ENCODE measurements at regions not wholly inside any gene's neighbourhood (a gene's known extent, or its start where the extent isn't known, plus 50 kb on each side); places are given as distances from the start of the nearest gene placed in this dataset.

GRCh38 chrX:84611843-84612636 lies 109.8 kb upstream of the HDX start:
- H3F3A ChIP-seq (ENCODE audit: low read depth), result no peaks in the 10 kb centered on the region
- no peaks in the 10 kb centered on the region for H3K4me1 ChIP-seq (ENCODE audit: insufficient read depth, low read length, poor library complexity, severe bottlenecking)
- H3K9me3 ChIP-seq (ENCODE audit: insufficient read depth, low read depth, low read length), result no peaks in the 10 kb centered on the region
- H3K4me3 ChIP-seq (ENCODE audit: low read length, poor library complexity, severe bottlenecking), result no peak overlapping the region
- H3K79me2 ChIP-seq (ENCODE audit: insufficient read depth, low read length), result no peaks in the 10 kb centered on the region
- no peaks in the 10 kb centered on the region for H3K9me2 ChIP-seq (replicated peaks; ENCODE audit: low read depth, low read length)
- H4K20me1 ChIP-seq (ENCODE audit: insufficient read depth, low read length, poor library complexity, severe bottlenecking), result no peaks in the 10 kb centered on the region
- H3K9ac ChIP-seq (ENCODE audit: low read depth, low read length, poor library complexity, severe bottlenecking), result no peak overlapping the region
- no peak for TF ChIP-seq CTCF (conservative IDR thresholded peaks at IDR 0.05; ENCODE audit: low read length)
- TF ChIP-seq EZH2phosphoT487 (IDR thresholded peaks at IDR 0.05; ENCODE audit: borderline replicate concordance), result no peak
- no peak overlapping the region for H2AFZ ChIP-seq (ENCODE audit: low read length)
- no peaks in the 10 kb centered on the region for H3K27me3 ChIP-seq (ENCODE audit: insufficient read depth, low read length, poor library complexity, severe bottlenecking)
- H3K36me3 ChIP-seq (ENCODE audit: insufficient read depth, low read length), result no peaks in the 10 kb centered on the region
- no peak overlapping the region for H3K4me2 ChIP-seq (ENCODE audit: low read depth, low read length, poor library complexity, severe bottlenecking)

- Histone ChIP-seq H3K79me2 (ENCODE audit: insufficient read depth, low read length) (no peaks in the 10 kb centered on the region), H3K4me3 (ENCODE audit: low read length, poor library complexity, severe bottlenecking) (no peak overlapping the region), H3K9ac (ENCODE audit: low read depth, low read length, poor library complexity, severe bottlenecking) (no peak overlapping the region), H3K9me2 (replicated peaks; ENCODE audit: low read depth, low read length) (no peaks in the 10 kb centered on the region), H3K9me3 (ENCODE audit: insufficient read depth, low read depth, low read length) (no peaks in the 10 kb centered on the region), H3F3A (ENCODE audit: low read depth) (no peaks in the 10 kb centered on the region), H3K4me2 (ENCODE audit: low read depth, low read length, poor library complexity, severe bottlenecking) (no peak overlapping the region), H2AFZ (ENCODE audit: low read length) (no peak overlapping the region), H3K27me3 (ENCODE audit: insufficient read depth, low read length, poor library complexity, severe bottlenecking) (no peaks in the 10 kb centered on the region), H3K36me3 (ENCODE audit: insufficient read depth, low read length) (no peaks in the 10 kb centered on the region), H3K4me1 (ENCODE audit: insufficient read depth, low read length, poor library complexity, severe bottlenecking) (no peaks in the 10 kb centered on the region), H4K20me1 (ENCODE audit: insufficient read depth, low read length, poor library complexity, severe bottlenecking) (no peaks in the 10 kb centered on the region)
- no peak for TF ChIP-seq CTCF (conservative IDR thresholded peaks at IDR 0.05; ENCODE audit: low read length)
- TF ChIP-seq EZH2phosphoT487 (IDR thresholded peaks at IDR 0.05; ENCODE audit: borderline replicate concordance), result no peak
Observed at GRCh38 chrX:84634201-84634782, 132.0 kb upstream of the HDX start.

- Histone ChIP-seq H3K9me2 (replicated peaks; ENCODE audit: low read depth, low read length) (no peaks in the 10 kb centered on the region), H3K9me3 (ENCODE audit: insufficient read depth, low read depth, low read length) (no peaks in the 10 kb centered on the region), H3K4me3 (ENCODE audit: low read length, poor library complexity, severe bottlenecking) (no peak overlapping the region), H4K20me1 (ENCODE audit: insufficient read depth, low read length, poor library complexity, severe bottlenecking) (no peaks in the 10 kb centered on the region), H3K27me3 (ENCODE audit: insufficient read depth, low read length, poor library complexity, severe bottlenecking) (no peaks in the 10 kb centered on the region), H3K4me2 (ENCODE audit: low read depth, low read length, poor library complexity, severe bottlenecking) (no peak overlapping the region), H3K36me3 (ENCODE audit: insufficient read depth, low read length) (no peaks in the 10 kb centered on the region), H3K79me2 (ENCODE audit: insufficient read depth, low read length) (no peaks in the 10 kb centered on the region), H3K4me1 (ENCODE audit: insufficient read depth, low read length, poor library complexity, severe bottlenecking) (no peaks in the 10 kb centered on the region), H3F3A (ENCODE audit: low read depth) (no peaks in the 10 kb centered on the region), H2AFZ (ENCODE audit: low read length) (no peak overlapping the region), H3K9ac (ENCODE audit: low read depth, low read length, poor library complexity, severe bottlenecking) (no peak overlapping the region)
- TF ChIP-seq CTCF (conservative IDR thresholded peaks at IDR 0.05; ENCODE audit: low read length) (no peak), EZH2phosphoT487 (IDR thresholded peaks at IDR 0.05; ENCODE audit: borderline replicate concordance) (no peak)
Observed at GRCh38 chrX:84666086-84666485, 163.8 kb upstream of the HDX start.
